GM21717 (cell line): ENCODE measurements at regions not wholly inside any gene's neighbourhood (a gene's known extent, or its start where the extent isn't known, plus 50 kb on each side); places are given as distances from the start of the nearest gene placed in this dataset.

Experiments used
- ATAC-seq: cut with Tn5 transposase; IDR thresholded peaks from one replicate; pipeline ENCODE4 v1.9.1; 2021; ENCODE audit warnings: mild to moderate bottlenecking, moderate library complexity; ENCODE audit not compliant: unreplicated experiment

DNA sequence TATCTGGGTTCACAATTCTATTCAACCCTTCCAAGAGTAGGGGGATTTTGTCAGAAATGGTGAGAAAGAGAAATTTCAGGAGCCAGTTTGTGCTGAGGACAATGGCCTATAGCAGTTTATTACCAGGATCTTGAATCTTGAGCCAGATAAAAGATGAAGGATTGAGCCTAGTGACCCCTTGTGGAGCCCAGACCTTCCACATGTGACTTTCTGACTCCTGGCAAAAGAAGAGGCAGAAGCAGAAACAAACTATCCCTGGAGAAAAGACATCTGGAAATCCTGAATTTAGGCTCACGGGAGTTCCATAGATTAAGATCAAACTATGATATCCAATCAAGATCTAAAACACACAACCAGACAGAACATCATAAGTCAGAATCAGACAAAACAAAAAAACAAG, 60.9 kb upstream of the CHRM2 start:
- no peak for ATAC-seq

DNA sequence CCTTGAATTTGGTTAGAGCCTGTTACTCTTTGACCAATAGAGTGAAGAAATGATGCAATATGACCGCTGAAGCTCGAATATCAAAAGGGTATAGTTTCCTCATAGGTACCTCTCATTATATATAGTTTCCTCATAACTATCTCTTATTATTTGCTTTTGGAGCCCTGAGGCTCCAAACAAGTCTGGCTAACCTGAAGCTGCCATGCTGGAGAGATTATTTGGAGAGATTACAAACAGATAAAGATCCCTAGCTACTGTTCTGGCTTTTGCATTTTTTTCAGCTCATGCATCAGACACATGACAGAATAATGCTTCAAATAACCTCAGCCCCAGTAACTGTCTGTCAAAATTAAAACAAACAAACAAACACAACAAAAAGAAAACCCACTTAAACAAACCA, 65.4 kb upstream of the CHRM2 start:
- ATAC-seq = no peak

DNA sequence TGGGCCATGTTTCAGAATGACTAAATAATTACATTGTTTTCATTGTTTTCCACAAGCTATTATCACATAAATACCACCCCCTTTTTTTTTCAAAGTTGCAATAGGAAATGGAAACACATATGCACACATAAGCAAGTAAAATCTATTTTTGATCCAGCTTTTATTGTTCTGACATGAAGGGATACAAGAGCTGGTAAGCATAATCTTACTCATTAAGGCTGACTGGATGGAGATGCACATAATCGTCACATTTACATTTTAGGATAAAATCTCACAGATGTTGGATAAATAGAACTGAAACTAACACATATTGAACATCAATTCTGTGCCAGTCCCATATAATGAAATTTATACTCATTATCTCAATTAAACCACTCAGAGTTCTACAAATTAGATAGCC, 84.5 kb upstream of the CHRM2 start:
- ATAC-seq = no peak

DNA sequence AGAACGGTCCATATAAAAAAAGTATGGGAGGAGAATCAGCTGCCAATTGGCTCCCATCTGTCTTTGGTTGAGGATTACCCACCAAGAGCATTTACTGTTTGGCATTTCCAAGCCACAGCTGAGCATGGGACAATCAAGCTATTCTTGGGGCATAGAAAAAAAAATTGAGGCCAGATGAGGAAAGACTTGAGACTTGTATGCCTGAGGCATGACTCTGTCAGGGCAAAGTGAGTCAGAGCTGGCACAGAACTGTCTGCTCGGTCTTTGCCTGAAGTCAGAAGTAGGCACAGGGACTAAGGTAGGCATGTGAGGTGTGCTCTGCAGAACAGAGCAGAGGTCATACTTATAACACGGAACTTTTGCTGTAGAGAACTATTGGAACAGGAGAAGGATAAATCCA, 126.5 kb upstream of the CHRM2 start:
- ATAC-seq = no peak

DNA sequence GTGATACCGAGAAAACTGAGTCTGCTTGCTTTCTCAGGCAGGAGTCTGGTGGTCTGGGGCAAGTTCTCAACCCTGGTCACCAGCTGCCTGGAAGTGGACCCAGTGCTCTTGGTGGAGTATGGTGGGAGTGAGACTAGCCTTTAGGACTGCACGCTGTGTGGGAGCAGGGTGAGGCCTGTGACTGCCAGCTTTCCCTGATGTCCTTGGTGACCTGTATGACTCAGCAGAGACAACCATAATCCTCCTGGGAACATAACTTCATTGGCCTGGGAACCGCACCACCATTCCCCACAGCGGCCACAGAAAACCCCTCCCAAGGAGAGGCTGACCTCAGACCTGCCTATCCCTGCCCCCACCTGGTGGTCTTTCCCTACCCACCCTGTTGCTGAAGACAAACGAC, 139.5 kb upstream of the CHRM2 start:
- ATAC-seq = no peak

DNA sequence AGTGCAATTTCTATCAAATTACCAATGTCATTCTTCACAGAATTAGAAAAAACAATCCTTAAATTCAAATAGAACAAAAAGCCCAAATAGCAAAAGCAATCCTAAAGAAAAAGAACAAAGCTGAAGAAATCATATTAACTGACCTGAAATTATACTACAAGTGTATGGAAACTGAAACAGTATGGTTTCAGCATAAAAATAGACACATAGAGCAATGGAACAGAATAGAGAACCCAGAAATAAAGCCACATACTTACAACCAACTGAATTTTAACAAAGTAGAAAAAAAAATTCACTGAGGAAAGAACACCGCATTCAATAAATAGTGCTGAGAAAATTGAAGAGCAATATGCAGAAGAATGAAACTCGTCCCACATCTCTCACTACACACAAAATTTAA, 142.0 kb upstream of the CHRM2 start:
- no peak for ATAC-seq

DNA sequence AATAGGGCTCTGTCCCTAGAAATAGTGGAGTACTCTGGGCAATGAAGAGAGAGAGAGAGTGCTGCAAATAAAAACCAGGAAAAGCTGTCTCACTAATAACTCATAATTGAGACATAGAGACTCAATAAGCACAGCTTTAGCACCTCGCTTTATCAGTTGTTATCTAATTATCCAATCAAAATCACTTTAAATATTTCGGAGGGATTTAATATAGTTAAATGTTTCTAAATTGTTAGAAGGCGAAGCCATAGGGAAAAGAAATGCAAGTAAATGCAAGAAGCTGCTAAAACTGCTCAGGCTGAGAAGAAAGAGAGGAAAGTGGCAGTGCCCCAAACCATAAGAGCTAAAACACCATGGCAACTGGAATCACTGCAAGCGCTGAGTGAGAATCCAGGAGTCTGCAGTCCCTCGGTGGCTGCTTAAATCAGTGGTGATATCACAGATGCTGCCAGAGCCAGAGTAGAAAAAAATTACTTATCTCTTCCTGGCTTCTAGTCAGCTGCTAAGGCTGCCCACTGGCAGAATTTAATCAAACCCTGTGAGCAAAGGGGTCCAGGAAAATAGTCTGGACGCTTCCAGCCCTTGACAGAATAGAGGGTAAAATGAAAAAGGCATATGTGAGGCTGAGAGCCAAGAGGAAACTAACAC, 150.4 kb upstream of the CHRM2 start:
- ATAC-seq = no peak

DNA sequence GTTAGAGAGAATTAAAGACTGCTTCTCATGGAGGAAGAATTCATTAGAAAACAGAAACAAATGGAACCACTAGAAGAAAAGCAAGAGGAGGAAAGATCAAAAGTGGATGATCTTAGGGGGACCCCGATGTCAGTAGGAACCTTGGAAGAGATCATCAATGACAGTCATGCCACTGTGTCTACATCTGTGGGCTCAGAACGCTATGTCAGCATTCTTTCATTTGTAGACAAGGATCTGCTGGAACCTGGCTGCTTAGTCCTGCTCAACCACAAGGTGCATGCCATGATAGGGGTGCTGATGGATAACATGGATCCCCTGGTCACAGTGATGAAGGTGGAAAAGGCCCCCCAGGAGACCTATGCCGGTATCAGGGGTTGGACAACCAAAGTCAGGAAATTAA, 154.4 kb upstream of the CHRM2 start:
- no peak for ATAC-seq

DNA sequence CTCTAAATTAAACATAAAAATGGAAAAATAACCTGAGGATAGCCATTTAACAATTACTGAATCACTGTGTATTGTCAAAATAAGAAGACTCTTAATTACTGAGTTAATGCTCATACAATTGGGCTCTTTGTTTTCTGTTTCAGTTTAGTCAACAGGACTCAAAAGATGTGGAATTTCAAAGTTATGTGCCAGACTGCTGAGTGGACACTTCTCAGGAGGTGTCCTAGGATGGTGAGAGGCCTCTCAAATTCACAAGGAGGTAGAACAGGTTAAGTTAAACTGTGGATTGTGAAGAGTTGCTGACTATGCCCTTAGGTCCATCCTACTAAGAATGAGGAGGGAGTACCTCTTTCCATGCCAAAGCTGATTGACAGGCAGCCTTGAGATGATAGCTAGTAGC, 157.7 kb upstream of the CHRM2 start:
- ATAC-seq = no peak

DNA sequence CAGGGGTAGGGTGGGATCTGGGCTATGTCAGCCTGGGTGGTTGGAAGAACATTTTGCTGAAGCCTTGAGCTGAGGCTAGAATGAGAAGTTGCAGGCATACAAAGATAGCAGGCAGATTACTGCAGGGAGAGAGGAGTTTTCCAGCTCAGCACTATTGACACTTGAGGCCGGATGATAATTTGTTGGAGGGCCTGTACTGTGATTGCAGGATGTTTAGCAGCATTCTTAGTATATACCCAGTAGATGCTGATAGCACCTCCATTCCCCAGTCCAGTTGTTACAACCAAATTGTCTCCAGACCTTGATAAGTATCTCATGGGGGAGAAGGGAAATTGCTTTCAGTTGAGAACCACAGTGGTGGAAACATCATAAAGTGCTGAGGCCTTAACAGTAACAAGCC, 158.6 kb upstream of the CHRM2 start:
- no peak for ATAC-seq

DNA sequence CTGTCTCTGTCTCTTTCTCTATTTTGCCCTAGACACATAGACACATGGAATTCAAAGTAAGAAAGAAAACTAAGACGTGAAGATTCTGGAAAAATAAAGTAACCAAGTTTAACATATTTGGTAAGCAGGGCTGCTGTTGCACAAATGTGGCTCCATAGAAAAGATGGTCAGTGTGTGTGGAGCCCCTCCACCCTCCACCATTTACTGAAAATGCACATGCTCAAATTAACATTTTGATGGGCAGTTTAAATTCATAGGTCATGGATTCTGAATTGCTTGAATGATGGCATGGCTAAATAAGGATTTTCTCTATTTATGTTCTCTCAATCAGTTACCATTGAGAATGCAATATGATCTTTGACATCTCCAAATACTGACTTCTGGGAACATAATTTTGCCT, 165.5 kb upstream of the CHRM2 start:
- no peak for ATAC-seq

DNA sequence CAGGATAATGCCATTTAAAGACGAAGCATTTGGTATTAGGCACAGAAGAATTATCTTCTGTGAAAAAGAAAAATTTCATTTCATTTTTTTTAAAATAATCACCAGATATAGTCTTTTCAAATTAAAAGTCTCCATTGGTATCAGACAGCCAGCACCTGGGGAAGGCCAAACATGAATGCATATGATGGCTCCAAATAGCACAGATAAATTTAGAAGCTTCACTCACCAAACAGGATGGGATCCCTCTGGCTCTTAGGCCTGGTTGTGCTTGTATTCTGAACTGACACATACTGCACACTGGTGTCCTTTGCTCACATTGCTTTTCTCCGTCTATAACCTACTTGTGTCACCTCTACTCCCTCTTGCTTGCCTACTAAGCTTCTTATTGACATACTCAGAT, 169.5 kb upstream of the CHRM2 start:
- no peak for ATAC-seq

DNA sequence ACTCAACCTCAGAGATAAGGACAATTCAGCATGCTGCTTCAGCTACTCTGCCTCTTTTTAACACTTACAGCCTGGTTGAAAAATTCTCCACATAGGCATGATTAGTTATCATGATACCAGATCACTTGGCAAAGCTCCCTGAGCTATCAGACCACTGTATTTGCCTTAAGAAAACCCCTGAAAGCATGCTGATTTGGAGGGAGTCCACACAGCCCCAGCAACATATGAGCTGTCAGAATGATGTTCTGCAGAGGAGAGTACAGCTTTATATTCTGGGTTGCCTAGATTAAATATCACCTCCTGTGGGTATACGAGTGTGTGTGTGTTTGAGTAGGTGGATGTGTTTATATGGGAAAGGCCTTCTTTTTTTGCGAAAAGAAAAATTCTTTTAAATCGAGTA, 170.2 kb upstream of the CHRM2 start:
- no peak for ATAC-seq

DNA sequence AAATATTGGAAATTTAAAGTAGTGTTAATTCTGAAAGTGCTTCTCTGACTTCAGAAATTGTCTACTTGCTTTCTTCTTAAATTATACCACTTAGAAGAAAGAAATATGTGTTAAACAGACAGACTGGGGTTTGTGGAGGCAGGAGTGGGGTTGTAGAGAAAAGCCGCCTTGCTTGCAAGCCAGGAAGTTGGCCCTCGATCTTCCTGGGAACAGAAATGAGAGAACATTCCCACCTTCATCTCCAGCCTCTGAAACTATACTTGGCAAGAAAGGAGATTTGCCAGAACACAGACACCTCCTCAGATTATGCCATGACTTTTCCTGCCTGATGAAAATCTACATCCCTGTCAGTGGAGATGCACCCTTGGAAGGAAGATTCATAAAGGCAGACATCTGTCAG, 171.2 kb upstream of the CHRM2 start:
- no peak for ATAC-seq

DNA sequence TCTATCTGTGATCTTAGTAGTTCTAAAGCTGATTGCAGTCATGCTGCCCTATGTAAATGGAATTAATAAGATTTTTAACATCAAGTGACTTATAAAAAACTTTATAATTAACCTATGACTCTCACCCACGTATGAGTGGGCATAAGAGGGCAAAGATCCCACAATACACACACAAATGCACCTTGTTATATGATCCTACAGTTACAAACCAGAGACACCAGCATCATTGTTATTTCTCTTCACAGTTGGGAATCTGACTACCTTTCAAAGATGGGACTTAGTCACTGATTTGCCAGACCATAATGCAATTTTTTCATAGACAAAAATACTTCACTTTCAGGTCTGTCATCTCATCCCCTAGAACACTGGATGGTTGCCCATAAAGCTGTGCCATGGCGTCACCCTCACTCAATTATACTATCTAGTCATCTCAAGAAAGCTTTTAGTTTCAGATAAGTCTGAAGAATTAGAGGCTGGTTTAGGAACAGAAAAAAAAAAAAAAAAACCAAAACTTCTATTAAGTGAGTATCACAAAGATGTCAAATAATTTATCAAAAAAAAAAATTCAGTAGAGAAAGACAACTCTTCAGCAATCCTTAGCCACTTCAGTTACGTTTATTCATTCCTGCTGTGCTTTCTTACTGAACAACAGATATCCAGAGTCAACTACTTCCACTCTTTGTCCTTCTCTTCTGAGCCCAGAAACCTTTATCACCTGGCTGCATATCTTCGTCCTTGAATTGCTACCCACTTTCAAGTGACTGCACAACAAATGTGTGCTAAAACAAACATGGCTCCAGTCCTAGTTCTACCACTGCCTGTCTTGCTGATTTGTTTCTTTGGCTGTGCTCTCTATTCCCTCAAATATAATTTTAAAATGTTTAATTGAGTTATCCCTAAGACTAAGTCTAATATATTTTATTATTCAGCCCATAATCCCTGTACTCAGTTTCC, 175.0 kb upstream of the CHRM2 start:
- no peak for ATAC-seq

DNA sequence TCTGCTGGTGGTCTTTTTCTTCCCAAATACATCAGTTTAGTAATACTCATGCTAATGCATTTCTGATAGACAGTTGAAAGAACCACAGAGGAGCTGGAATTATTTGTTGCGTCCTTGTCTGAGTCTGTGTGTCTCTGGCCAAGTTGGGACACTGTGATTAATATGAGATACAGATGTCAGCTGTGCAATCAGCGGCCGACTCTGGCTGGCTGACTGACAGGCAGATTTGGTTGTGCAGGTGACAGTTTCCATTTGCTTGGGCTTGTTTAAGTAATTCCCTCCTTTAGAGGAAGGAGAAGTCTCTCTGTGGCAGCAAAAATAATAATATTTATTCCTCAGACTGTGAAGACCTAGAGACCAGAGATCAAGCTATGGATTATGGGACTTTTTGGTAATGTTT, 176.2 kb upstream of the CHRM2 start:
- ATAC-seq = no peak

DNA sequence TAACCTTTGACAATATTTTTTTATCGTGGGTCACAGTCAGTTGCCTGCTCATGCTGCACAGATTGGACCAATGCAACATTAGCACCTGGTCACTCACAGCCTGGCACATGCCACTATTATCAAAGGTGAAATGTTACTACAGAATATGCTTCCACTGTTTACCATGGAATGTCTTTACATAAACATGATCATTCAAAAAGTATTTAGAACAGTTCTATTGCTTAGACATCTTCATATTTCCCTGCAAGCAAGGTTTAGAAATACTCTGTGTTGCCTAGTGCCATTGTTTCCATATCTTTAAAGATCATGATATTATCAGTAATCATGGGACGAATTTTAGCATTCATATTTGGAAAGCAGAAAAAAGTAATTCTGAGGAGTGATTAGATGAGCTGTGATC, 179.9 kb upstream of the CHRM2 start:
- no peak for ATAC-seq

DNA sequence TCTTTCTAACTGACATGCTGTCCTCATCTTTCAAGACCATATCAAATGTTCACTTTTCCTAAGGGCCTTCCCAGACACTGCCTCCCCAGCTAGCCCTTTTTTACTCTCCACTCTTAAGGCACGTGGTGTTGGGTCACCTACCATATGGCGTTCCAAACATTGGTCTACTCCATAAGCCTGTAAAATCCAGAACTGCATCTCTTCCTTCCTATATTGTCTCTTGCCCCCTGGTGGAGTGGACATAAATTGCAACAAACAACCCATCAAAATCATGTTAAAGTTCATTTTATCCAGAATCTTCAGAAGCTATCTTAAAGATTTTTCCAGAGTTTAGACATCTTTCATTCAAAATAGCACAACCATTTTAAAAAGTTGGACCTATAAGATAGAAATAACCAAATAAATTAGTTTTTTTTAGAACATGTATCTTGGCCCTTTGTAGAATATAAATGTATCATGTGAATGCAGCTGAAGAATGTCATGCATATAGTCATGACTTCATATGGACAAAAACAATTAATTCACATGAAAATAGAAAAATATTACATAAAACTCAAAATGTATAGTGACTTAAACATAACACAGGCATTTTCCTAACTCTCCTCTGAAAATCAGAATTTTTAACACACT, 180.6 kb upstream of the CHRM2 start:
- ATAC-seq = peak; percentile 66

DNA sequence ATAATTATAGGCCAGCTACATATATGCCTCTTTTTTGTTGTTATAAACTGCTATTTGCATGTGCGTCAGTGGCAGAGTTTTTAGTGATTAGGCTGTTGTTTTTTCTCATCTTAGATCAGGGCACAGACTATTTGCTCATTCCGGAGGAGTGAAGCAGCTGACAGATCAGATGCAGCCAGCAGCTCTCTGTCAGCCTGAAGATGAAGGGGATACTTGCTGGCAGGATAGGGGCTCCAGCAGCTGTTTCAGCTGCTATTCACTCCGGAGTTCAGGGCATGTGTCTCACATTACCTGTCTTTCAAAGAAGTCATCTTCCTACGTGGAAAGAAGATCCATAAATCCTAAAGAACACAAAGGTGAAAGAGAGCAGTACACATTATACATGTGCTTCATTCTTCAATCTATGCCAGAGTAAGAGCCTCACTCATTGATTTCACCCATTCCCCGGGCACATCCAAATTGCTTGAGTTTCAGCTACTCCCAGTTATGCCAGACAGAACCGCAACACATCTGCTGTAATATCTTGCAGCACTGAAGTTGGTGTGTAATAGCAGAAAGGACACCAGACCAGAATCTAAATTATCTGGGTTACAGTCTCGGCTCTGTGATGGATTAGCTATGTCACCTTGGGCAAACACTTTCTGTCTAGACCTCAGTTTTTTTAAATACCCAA, 182.8 kb upstream of the CHRM2 start:
- no peak for ATAC-seq

DNA sequence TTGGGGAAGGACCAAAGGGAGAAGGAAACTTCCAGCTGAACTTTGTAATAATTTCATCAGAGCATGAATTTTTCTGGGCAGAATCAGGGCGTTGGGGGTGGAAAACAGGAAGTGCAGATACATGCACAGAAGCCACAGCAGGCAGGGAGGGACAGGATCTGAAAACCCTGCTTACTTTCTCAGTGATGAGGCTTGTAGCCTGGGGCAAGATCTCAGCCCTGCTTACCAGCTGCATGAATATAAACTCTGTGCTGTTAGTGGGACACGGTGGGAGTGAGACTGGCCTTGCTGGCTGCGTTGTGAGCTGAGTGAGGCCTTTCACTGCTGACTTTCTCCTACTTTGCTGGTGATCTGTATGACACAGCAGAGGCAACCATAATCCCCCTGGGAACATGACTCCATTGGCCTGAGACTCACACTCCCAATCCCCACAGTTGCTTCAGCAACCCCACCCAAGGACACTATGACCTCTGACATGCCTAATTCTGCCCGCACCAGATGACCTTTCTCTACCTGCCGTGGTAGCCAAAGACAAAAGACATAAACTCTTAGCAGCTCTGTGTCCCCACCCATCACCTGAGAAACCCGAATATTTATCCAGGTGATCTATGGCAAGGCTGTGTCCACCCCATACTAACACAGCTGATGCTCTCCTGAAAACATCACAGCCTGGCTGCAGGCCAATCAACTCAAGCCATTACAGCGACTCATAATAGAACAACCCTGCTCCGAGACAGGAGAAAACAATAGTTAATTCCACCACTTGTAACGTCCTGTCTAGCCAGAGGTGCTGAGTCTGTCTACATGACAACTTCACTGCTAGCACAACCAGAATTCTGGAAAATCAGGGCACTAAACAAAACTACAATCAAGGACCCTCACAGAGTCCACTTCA, 190.7 kb upstream of the CHRM2 start:
- ATAC-seq = no peak

DNA sequence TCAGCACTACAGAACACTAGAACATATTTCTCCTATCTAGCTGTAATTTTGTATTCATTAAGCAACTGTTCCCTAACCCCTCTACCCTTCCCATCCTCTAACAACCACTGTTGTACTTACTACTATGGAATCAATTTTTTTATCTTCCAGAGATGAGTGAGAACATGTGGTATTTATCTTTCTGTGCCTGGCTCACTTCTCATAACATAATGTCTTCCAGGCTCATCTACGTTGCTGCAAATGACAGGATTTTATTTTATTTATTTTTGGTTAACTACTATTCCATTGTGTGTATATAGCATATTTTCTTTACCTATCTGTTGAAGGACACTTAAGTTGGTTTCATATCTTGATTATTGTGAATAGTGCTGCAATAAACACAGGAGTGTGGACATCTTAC, 200.9 kb upstream of the CHRM2 start:
- ATAC-seq = no peak
